Uterus (tissue), 3 donors: ENCODE measurements at regions not wholly inside any gene's neighbourhood (a gene's known extent, or its start where the extent isn't known, plus 50 kb on each side); places are given as distances from the start of the nearest gene placed in this dataset.

ENCODE experiments used
- DNase-seq, 2 donors: peaks; one replicate each; pipeline ENCODE4 v3.0.0-alpha.2; 2019 to 2020
- H3K27ac ChIP-seq, 2 donors: fragments of 200-600 bp; sonication (generic); 1 replicate in 1 of 2; 2 replicates in 1 of 2; pipeline ENCODE4 v1.5.1; 2016 to 2018
- H3K27me3 ChIP-seq, 2 donors: fragments of 200-600 bp; sonication (generic); one replicate each; pipeline ENCODE4 v1.5.1; 2018 to 2019; ENCODE audit warnings: control low read depth in 1 of 2
- H3K36me3 ChIP-seq, 2 donors: fragments of 200-600 bp; sonication (generic); one replicate each; pipeline ENCODE4 v1.5.1; 2019; ENCODE audit warnings: control low read depth in 1 of 2
- H3K4me1 ChIP-seq, 2 donors: fragments of 200-600 bp; sonication (generic); one replicate each; pipeline ENCODE4 v1.5.1; 2018 to 2019; ENCODE audit warnings: control low read depth in 1 of 2
- H3K4me3 ChIP-seq, 2 donors: fragments of 200-600 bp; sonication (generic); 1 replicate in 1 of 2; 2 replicates in 1 of 2; pipeline ENCODE4 v1.5.1; 2018 to 2019; ENCODE audit warnings: mild to moderate bottlenecking in 1 of 2
- H3K9me3 ChIP-seq, 2 donors: fragments of 200-600 bp; sonication (generic); one replicate each; pipeline ENCODE4 v1.5.1; 2019; ENCODE audit warnings: control low read depth in 1 of 2
- CTCF ChIP-seq, 4 experiments: fragments of 200-600 bp in 2 of 4; fragments of 450-650 bp in 2 of 4; sonication (generic) in 2 of 4; IDR thresholded peaks; one replicate each; pipeline ENCODE4 v1.5.1; 2016 to 2019; ENCODE audit warnings: antibody characterized with exemption in 4 of 4, mild to moderate bottlenecking in 2 of 4, moderate library complexity in 1 of 4
- POLR2A ChIP-seq, 2 donors: fragments of 450-650 bp; IDR thresholded peaks; one replicate each; pipeline ENCODE4 v1.6.1; 2016; ENCODE audit warnings: antibody characterized with exemption in 2 of 2, mild to moderate bottlenecking in 1 of 2, moderate library complexity in 1 of 2
- intact Hi-C: fragments of 100-400 bp; cut with DNase I; formaldehyde crosslinking; loops from one replicate; pipeline ENCODE4 v1.15.1; 2023; ENCODE audit warnings: low total_unique reads
- donor health status: DM: yes; HTN: yes; CAD: no.

- Histone ChIP-seq H3K27ac (no peak overlapping the region), H3K4me3 (no peak overlapping the region), H3K27me3 (no peaks in the 10 kb centered on the region), H3K36me3 (no peaks in the 10 kb centered on the region), H3K9me3 (no peaks in the 10 kb centered on the region), H3K4me1 (peaks cover 1 to 2% of the 10 kb centered on the region in 2 donors)
- no peak for DNase-seq
- intact Hi-C loops, result no loop called here
- TF ChIP-seq POLR2A (IDR thresholded peaks at IDR 0.05) (no peak), CTCF (IDR thresholded peaks at IDR 0.05) (no peak)
Measured at GRCh38 chr6:150673720-150674346, 74.1 kb downstream of the PLEKHG1 start.

GRCh38 chr6:150676344-150676743 is 76.7 kb downstream of the PLEKHG1 start:
- TF ChIP-seq POLR2A (IDR thresholded peaks at IDR 0.05) (no peak), CTCF (IDR thresholded peaks at IDR 0.05) (no peak)
- no peaks in the 10 kb centered on the region for H3K4me1 ChIP-seq
- H3K4me3 ChIP-seq, result no peak overlapping the region
- no peak for DNase-seq
- intact Hi-C loops, result no loop called here
- no peak overlapping the region for H3K27ac ChIP-seq
- no peaks in the 10 kb centered on the region for H3K36me3 ChIP-seq
- no peaks in the 10 kb centered on the region for H3K27me3 ChIP-seq
- no peaks in the 10 kb centered on the region for H3K9me3 ChIP-seq

GRCh38 chr6:150676772-150677171 is 77.1 kb downstream of the PLEKHG1 start:
- no peak overlapping the region for H3K27ac ChIP-seq
- no peaks in the 10 kb centered on the region for H3K36me3 ChIP-seq
- no peaks in the 10 kb centered on the region for H3K9me3 ChIP-seq
- no peaks in the 10 kb centered on the region for H3K27me3 ChIP-seq
- H3K4me1 ChIP-seq, result no peaks in the 10 kb centered on the region
- intact Hi-C loops, result no loop called here
- H3K4me3 ChIP-seq, result no peak overlapping the region
- DNase-seq, result no peak
- TF ChIP-seq CTCF (IDR thresholded peaks at IDR 0.05), result no peak
- TF ChIP-seq POLR2A (IDR thresholded peaks at IDR 0.05), result no peak

DNA sequence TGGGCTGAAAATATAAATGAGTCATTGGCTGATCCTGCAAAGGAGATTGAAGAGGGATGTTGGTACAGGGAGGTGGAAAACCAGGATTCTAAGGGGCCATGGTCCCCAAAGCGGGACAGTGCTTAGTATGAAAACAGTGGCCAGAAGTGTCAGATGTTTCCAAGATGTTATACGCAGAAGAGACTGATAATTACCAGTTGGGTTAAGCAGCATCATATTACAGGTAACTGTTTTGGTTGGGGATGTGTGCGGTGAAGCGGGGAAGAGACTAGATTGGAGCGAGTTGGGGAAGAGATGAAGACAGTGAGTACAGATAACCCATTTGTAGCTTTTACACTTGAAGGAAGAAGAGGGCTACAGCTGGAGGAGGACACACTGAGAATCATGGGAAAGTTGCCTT is 80.8 kb downstream of the PLEKHG1 start:
- Histone ChIP-seq H3K36me3 (no peaks in the 10 kb centered on the region), H3K27ac (no peak overlapping the region), H3K4me3 (no peak overlapping the region), H3K9me3 (no peaks in the 10 kb centered on the region), H3K27me3 (no peaks in the 10 kb centered on the region), H3K4me1 (no peaks in the 10 kb centered on the region)
- intact Hi-C loops, result no loop called here
- DNase-seq, result no peak
- TF ChIP-seq POLR2A (IDR thresholded peaks at IDR 0.05) (no peak), CTCF (IDR thresholded peaks at IDR 0.05) (no peak)

DNA sequence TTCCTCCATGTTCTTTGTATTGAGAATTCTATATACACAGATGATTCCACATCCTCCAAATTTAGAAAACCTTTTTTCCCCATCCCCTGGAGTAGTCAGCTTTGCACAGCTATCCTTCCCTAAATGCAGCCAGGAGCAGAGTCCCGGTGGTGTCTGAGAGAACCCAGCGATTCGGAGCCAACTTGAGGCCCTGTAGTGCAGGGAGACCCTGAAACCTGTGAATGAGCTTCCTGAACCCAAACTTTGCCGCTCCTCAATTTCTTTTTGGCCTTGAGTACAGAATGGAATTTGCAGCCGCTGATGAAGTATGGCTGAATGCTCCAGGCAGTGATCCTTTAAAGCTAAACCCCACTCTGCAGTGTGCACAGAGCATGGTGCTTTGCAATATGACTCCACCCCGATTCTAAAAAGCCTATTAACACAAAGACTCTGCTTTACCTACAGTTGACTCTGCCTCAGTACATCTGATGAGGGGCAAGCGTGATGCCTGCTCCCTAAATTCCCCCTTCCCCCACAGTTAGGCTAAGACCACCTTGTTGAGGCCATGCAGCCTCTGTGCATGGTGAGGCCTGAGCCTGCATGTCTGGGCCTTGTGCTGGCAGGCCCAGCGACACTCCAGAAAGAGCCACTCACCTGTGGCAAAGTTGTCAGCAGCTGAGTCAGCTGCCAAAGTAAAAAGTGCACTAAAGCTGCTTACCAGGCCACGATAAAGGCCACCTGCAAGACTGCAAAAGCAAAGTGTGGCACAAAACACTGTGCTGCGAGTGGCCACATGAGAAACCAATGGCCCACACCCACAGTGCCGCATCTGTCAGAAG is 82.1 kb downstream of the PLEKHG1 start:
- Histone ChIP-seq H3K9me3 (no peaks in the 10 kb centered on the region), H3K27ac (peak overlapping the region in 1 of 2 donors; percentile 60), H3K36me3 (no peaks in the 10 kb centered on the region), H3K4me1 (no peaks in the 10 kb centered on the region), H3K27me3 (no peaks in the 10 kb centered on the region), H3K4me3 (no peak overlapping the region)
- no peak for DNase-seq
- intact Hi-C loops, result no loop called here
- TF ChIP-seq CTCF (IDR thresholded peaks at IDR 0.05) (no peak), POLR2A (IDR thresholded peaks at IDR 0.05) (no peak)
